Neural cell (in vitro differentiated cells): ENCODE measurements at regions not wholly inside any gene's neighbourhood (a gene's known extent, or its start where the extent isn't known, plus 50 kb on each side); places are given as distances from the start of the nearest gene placed in this dataset.

Source experiments
- H2AFZ ChIP-seq: fragments of 200-600, 300-800 bp; sonication (generic), shearing (Covaris generic); 2 replicates; pipeline ENCODE4 v1.6.0; 2014; ENCODE audit warnings: low read depth, mild to moderate bottlenecking, antibody characterized with exemption, low read length, moderate library complexity
- H3F3A ChIP-seq: fragments of 200-600 bp; shearing (Covaris generic); 2 replicates; pipeline ENCODE4 v1.6.1; 2016; ENCODE audit warnings: mild to moderate bottlenecking, moderate library complexity, mixed read lengths, antibody characterized with exemption, low read length; ENCODE audit not compliant: insufficient read depth, poor library complexity, severe bottlenecking
- H3K27ac ChIP-seq: fragments of 200-600, 300-800 bp; sonication (generic), shearing (Covaris generic); 2 replicates; pipeline ENCODE4 v1.5.1; 2014; ENCODE audit warnings: mild to moderate bottlenecking, low read length, moderate library complexity
- H3K27me3 ChIP-seq: fragments of 300-800, 200-600 bp; sonication (generic), shearing (Covaris generic); 2 replicates; pipeline ENCODE4 v1.6.0; 2014; ENCODE audit warnings: mild to moderate bottlenecking, low read depth, low read length, moderate library complexity; ENCODE audit not compliant: insufficient read depth
- H3K36me3 ChIP-seq: fragments of 300-800, 200-600 bp; sonication (generic), shearing (Covaris generic); 2 replicates; pipeline ENCODE4 v1.5.1; 2014; ENCODE audit warnings: mild to moderate bottlenecking, antibody characterized with exemption, low read length, moderate library complexity; ENCODE audit not compliant: insufficient read depth
- H3K4me2 ChIP-seq: fragments of 300-800, 200-600 bp; sonication (generic), shearing (Covaris generic); 2 replicates; pipeline ENCODE4 v1.6.0; 2014; ENCODE audit warnings: mild to moderate bottlenecking, low read length
- H3K4me3 ChIP-seq: fragments of 300-800, 200-600 bp; sonication (generic), shearing (Covaris generic); 2 replicates; pipeline ENCODE4 v1.5.1; 2014; ENCODE audit warnings: mild to moderate bottlenecking, low read length, moderate library complexity
- H3K79me2 ChIP-seq: fragments of 200-600 bp; shearing (Covaris generic); replicated peaks from 2 replicates; pipeline ENCODE4 v1.6.0; 2014; ENCODE audit warnings: mild to moderate bottlenecking, low read length, moderate library complexity; ENCODE audit not compliant: insufficient read depth
- H3K9ac ChIP-seq: fragments of 300-800, 200-600 bp; sonication (generic), shearing (Covaris generic); 2 replicates; pipeline ENCODE4 v1.6.1; 2016; ENCODE audit warnings: mild to moderate bottlenecking, low read length, mixed read lengths
- H3K9me2 ChIP-seq: fragments of 200-600 bp; shearing (Covaris generic); 2 replicates; pipeline ENCODE4 v1.6.1; 2016; ENCODE audit warnings: mild to moderate bottlenecking, low read length, mixed read lengths; ENCODE audit not compliant: insufficient read depth
- H3K9me3 ChIP-seq: fragments of 200-600, 300-800 bp; sonication (generic), shearing (Covaris generic); 2 replicates; pipeline ENCODE4 v1.6.1; 2016; ENCODE audit warnings: mild to moderate bottlenecking, mixed run types, low read length, moderate library complexity, mixed read lengths
- H4K20me1 ChIP-seq: fragments of 200-600 bp; shearing (Covaris generic); 2 replicates; pipeline ENCODE4 v1.6.1; 2016; ENCODE audit warnings: mild to moderate bottlenecking, mixed run types; ENCODE audit not compliant: insufficient read depth
- EP300 ChIP-seq: fragments of 450-650 bp; conservative IDR thresholded peaks from 2 replicates; pipeline ENCODE4 v1.6.1; 2014; ENCODE audit warnings: antibody characterized with exemption, mild to moderate bottlenecking, moderate library complexity; ENCODE audit not compliant: poor library complexity, severe bottlenecking
- EZH2 ChIP-seq: fragments of 200-600, 300-800 bp; shearing (Covaris generic), sonication (generic); IDR thresholded peaks from 2 replicates; pipeline ENCODE4 v1.6.1; 2014; ENCODE audit warnings: antibody characterized with exemption, low read length, borderline replicate concordance, mild to moderate bottlenecking; ENCODE audit not compliant: insufficient read depth, poor library complexity, severe bottlenecking
- MXI1 ChIP-seq: fragments of 450-650 bp; conservative IDR thresholded peaks from 2 replicates; pipeline ENCODE4 v1.6.1; 2014; ENCODE audit warnings: antibody characterized with exemption, mild to moderate bottlenecking; ENCODE audit not compliant: poor library complexity, severe bottlenecking
- POLR2AphosphoS5 ChIP-seq: IDR thresholded peaks from 2 replicates; pipeline ENCODE4 v1.6.1; 2012
- RAD21 ChIP-seq: fragments of 450-650 bp; conservative IDR thresholded peaks from 2 replicates; pipeline ENCODE4 v1.6.1; 2014; ENCODE audit warnings: antibody characterized with exemption, mild to moderate bottlenecking, moderate library complexity
- SMC3 ChIP-seq: fragments of 450-650 bp; conservative IDR thresholded peaks from 2 replicates; pipeline ENCODE4 v1.6.1; 2014; ENCODE audit warnings: antibody characterized with exemption, mild to moderate bottlenecking, moderate library complexity; ENCODE audit not compliant: poor library complexity
- TAF1 ChIP-seq: IDR thresholded peaks from 2 replicates; pipeline ENCODE4 v1.6.1; 2012; ENCODE audit warnings: low read depth
- TF ChIP-seq, protein P1 (sequence below): IDR thresholded peaks from 2 replicates; pipeline ENCODE4 v1.6.1; 2012; ENCODE audit warnings: borderline replicate concordance
- TF ChIP-seq, protein P2 (sequence below): fragments of 450-650 bp; IDR thresholded peaks from 2 replicates; pipeline ENCODE4 v1.5.1; 2014; ENCODE audit warnings: antibody characterized with exemption, mild to moderate bottlenecking, moderate library complexity; ENCODE audit not compliant: poor library complexity, severe bottlenecking

DNA sequence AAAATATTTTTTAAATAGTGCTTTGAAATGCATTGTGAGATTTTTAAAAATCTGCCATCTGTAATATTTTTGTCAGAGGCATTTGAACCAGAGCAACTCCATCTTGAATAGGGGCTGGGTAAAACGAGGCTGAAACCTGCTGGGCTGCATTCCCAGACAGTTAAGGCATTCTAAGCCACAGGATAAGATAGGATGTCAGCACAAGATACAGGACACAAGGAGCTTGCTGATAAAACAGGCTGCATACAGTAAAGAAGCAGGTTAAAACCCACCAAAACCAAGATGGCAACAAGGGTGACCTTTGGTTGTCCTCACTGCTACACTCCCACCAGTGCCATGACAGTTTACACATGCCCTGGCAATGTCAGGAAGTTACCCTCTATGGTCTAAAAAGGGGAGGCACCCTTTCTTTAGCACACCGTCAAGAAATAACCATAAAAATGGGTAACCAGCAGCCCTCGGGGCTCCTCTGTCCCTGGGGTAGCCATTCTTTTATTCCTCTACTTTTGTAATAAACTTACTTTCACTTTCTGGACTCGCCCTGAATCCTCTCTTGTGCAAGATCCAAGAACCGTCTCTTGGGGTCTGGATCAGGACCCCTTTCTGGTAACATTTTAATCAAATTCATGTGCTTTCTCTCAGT, 273.7 kb downstream of the SEMA3D start:
- Histone ChIP-seq H3K79me2 (no peaks in the 10 kb centered on the region), H3K4me2 (no peak overlapping the region), H2AFZ (no peak overlapping the region), H3F3A (no peaks in the 10 kb centered on the region), H4K20me1 (no peaks in the 10 kb centered on the region), H3K4me3 (no peak overlapping the region), H3K9me3 (no peaks in the 10 kb centered on the region), H3K9me2 (no peaks in the 10 kb centered on the region), H3K36me3 (no peaks in the 10 kb centered on the region), H3K27me3 (no peaks in the 10 kb centered on the region), H3K27ac (no peak overlapping the region), H3K9ac (no peak overlapping the region)
- TF ChIP-seq POLR2AphosphoS5 (no peak), RAD21 (no peak), EZH2 (no peak), MXI1 (no peak), SMC3 (no peak), EP300 (no peak), TAF1 (no peak)
- TF ChIP-seq, protein P1, sequence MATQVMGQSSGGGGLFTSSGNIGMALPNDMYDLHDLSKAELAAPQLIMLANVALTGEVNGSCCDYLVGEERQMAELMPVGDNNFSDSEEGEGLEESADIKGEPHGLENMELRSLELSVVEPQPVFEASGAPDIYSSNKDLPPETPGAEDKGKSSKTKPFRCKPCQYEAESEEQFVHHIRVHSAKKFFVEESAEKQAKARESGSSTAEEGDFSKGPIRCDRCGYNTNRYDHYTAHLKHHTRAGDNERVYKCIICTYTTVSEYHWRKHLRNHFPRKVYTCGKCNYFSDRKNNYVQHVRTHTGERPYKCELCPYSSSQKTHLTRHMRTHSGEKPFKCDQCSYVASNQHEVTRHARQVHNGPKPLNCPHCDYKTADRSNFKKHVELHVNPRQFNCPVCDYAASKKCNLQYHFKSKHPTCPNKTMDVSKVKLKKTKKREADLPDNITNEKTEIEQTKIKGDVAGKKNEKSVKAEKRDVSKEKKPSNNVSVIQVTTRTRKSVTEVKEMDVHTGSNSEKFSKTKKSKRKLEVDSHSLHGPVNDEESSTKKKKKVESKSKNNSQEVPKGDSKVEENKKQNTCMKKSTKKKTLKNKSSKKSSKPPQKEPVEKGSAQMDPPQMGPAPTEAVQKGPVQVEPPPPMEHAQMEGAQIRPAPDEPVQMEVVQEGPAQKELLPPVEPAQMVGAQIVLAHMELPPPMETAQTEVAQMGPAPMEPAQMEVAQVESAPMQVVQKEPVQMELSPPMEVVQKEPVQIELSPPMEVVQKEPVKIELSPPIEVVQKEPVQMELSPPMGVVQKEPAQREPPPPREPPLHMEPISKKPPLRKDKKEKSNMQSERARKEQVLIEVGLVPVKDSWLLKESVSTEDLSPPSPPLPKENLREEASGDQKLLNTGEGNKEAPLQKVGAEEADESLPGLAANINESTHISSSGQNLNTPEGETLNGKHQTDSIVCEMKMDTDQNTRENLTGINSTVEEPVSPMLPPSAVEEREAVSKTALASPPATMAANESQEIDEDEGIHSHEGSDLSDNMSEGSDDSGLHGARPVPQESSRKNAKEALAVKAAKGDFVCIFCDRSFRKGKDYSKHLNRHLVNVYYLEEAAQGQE: no peak
- TF ChIP-seq, protein P2, sequence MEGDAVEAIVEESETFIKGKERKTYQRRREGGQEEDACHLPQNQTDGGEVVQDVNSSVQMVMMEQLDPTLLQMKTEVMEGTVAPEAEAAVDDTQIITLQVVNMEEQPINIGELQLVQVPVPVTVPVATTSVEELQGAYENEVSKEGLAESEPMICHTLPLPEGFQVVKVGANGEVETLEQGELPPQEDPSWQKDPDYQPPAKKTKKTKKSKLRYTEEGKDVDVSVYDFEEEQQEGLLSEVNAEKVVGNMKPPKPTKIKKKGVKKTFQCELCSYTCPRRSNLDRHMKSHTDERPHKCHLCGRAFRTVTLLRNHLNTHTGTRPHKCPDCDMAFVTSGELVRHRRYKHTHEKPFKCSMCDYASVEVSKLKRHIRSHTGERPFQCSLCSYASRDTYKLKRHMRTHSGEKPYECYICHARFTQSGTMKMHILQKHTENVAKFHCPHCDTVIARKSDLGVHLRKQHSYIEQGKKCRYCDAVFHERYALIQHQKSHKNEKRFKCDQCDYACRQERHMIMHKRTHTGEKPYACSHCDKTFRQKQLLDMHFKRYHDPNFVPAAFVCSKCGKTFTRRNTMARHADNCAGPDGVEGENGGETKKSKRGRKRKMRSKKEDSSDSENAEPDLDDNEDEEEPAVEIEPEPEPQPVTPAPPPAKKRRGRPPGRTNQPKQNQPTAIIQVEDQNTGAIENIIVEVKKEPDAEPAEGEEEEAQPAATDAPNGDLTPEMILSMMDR: no peak

DNA sequence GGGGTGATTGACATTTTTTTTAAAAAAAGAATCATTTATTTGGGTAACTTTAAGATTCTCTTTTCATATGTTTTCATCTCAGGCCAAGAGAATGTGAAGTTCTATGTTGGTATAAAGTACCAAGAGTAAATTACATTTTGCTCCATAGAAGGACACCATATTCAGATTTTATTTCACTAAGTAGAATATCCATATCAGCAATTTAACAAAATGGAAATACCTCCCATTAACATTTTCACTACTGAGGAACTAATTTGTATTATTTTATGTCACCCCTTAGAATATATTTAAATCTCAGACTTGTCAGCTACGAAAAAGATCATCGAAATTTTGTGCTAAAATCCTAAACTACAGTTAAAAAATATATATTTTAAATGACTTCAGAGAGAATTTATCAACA, 274.3 kb downstream of the SEMA3D start:
- Histone ChIP-seq H3K27ac (no peak overlapping the region), H3F3A (no peaks in the 10 kb centered on the region), H3K4me3 (no peak overlapping the region), H2AFZ (no peak overlapping the region), H3K9ac (no peak overlapping the region), H3K9me3 (no peaks in the 10 kb centered on the region), H3K79me2 (no peaks in the 10 kb centered on the region), H3K36me3 (no peaks in the 10 kb centered on the region), H3K4me2 (no peak overlapping the region), H3K9me2 (no peaks in the 10 kb centered on the region), H4K20me1 (no peaks in the 10 kb centered on the region), H3K27me3 (no peaks in the 10 kb centered on the region)
- TF ChIP-seq, protein P1: no peak
- no peak for TF ChIP-seq POLR2AphosphoS5
- TF ChIP-seq EZH2: no peak
- no peak for TF ChIP-seq EP300
- TF ChIP-seq, protein P2: no peak
